Eye (tissue), 1 donor: ENCODE measurements at regions not wholly inside any gene's neighbourhood (a gene's known extent, or its start where the extent isn't known, plus 50 kb on each side); places are given as distances from the start of the nearest gene placed in this dataset.

Experiments
- DNase-seq: peaks from one replicate; pipeline ENCODE4 v3.0.0-alpha.2; 2015

- no peak for DNase-seq
Observed at GRCh38 chr18:50492097-50492496, 67.8 kb upstream of the MAPK4 start.

- DNase-seq: no peak
Observed at GRCh38 chr18:50494569-50494968, 65.3 kb upstream of the MAPK4 start.

- DNase-seq: no peak
Observed at GRCh38 chr18:50506362-50506761, 53.5 kb upstream of the MAPK4 start.

- DNase-seq: peak; percentile 81
Observed at GRCh38 chr18:50507120-50507590, 52.7 kb upstream of the MAPK4 start.

DNA sequence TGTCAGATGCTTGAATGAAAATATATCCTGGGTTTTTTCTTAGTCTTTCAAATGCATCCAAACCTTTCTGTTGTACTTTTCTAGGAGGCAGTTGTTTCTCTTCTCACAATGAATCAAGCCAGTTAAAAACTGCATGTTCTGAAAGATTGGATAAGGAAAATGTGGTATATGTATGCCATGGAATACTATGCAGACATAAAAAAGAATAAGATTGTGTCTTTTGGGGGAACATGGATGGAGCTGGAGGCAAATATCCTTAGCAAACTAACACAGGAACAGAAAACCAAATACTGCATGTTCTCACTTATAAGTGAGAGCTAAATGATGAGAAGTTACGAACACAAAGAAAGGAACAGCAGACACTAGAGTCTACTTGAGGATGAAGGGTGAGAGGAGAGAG lies 51.7 kb upstream of the MAPK4 start:
- no peak for DNase-seq

DNA sequence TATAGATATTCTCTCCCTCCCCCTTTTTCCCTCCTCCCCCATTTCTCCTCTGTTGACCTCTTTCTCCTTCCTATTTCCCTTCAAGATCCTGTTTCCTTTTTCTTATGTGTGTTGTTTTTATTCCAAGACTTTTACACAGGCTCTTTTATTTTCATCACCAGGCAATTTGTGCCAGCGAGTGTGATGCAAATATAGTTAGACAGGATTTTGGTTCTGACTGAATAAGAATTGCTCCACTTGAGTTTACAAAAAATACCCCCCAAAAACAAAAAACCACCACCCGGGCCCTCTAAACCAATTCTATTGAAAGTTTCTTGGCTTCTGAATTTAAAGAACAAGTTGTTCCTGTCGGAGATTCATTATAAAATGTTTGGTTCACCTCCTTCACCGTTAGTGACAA lies 50.9 kb upstream of the MAPK4 start:
- no peak for DNase-seq
